Endodermal cell (in vitro differentiated cells): ENCODE measurements at regions not wholly inside any gene's neighbourhood (a gene's known extent, or its start where the extent isn't known, plus 50 kb on each side); places are given as distances from the start of the nearest gene placed in this dataset.

ENCODE experiments used
- DNase-seq: peaks from one replicate; pipeline ENCODE4 v3.0.0-alpha.2; 2017
- H3K27ac ChIP-seq: 2 replicates; pipeline ENCODE4 v1.5.1; 2013; ENCODE audit warnings: mild to moderate bottlenecking, low read depth, low read length, moderate library complexity
- H3K27me3 ChIP-seq: 2 replicates; pipeline ENCODE4 v1.6.1; 2013; ENCODE audit warnings: mild to moderate bottlenecking, low read length, moderate library complexity; ENCODE audit not compliant: insufficient read depth, control insufficient read depth, poor library complexity, severe bottlenecking
- H3K36me3 ChIP-seq: 2 replicates; pipeline ENCODE4 v1.7.0; 2013; ENCODE audit warnings: mild to moderate bottlenecking, low read length, moderate library complexity; ENCODE audit not compliant: control insufficient read depth, insufficient read depth
- H3K4me1 ChIP-seq: one replicate; pipeline ENCODE4 v1.7.0; 2013; ENCODE audit warnings: low read length; ENCODE audit not compliant: control insufficient read depth, insufficient read depth
- H3K4me3 ChIP-seq: 2 replicates; pipeline ENCODE4 v1.5.1; 2013; ENCODE audit warnings: mild to moderate bottlenecking, low read length, moderate library complexity
- H3K9ac ChIP-seq: 2 replicates; pipeline ENCODE4 v1.6.1; 2013; ENCODE audit warnings: mild to moderate bottlenecking, low read length, moderate library complexity; ENCODE audit not compliant: poor library complexity, severe bottlenecking; ENCODE audit errors: extremely low read depth
- H3K9me3 ChIP-seq: 2 replicates; pipeline ENCODE4 v1.6.1; 2013; ENCODE audit warnings: mild to moderate bottlenecking, low read length, moderate library complexity; ENCODE audit not compliant: control insufficient read depth
- H3K27ac Mint-ChIP-seq: 2 replicates; pipeline ENCODE4 v1.8.0; 2020; ENCODE audit warnings: mixed read lengths
- H3K27me3 Mint-ChIP-seq: 2 replicates; pipeline ENCODE4 v1.8.0; 2021; ENCODE audit warnings: mild to moderate bottlenecking, mixed read lengths; ENCODE audit not compliant: insufficient read depth
- H3K36me3 Mint-ChIP-seq: 2 replicates; pipeline ENCODE4 v1.8.0; 2020; ENCODE audit warnings: low read depth, mixed read lengths
- H3K4me1 Mint-ChIP-seq: 2 replicates; pipeline ENCODE4 v1.8.0; 2020; ENCODE audit warnings: mixed read lengths
- H3K4me3 Mint-ChIP-seq: 2 replicates; pipeline ENCODE4 v1.8.0; 2020; ENCODE audit warnings: mild to moderate bottlenecking, moderate library complexity, mixed read lengths
- H3K9me3 Mint-ChIP-seq: 2 replicates; pipeline ENCODE4 v1.8.0; 2020; ENCODE audit warnings: mild to moderate bottlenecking, mixed read lengths
- WGBS, 2 experiments: methylation state at CpG; one replicate each; pipeline versions ENCODE4 v1.1.5 to v1.1.7; 2013; ENCODE audit warnings: missing lambda C conversion rate in 2 of 2, mixed read lengths in 1 of 2; ENCODE audit not compliant: insufficient coverage in 1 of 2, insufficient read length in 1 of 2; 5-methylcytosine and 5-hydroxymethylcytosine counted together
- TF ChIP-seq, protein P1 (sequence below): fragments of 200-600 bp; sonication (generic); conservative IDR thresholded peaks from 2 replicates; pipeline ENCODE4 v1.5.0; 2021; ENCODE audit warnings: antibody characterized with exemption, mild to moderate bottlenecking

DNA sequence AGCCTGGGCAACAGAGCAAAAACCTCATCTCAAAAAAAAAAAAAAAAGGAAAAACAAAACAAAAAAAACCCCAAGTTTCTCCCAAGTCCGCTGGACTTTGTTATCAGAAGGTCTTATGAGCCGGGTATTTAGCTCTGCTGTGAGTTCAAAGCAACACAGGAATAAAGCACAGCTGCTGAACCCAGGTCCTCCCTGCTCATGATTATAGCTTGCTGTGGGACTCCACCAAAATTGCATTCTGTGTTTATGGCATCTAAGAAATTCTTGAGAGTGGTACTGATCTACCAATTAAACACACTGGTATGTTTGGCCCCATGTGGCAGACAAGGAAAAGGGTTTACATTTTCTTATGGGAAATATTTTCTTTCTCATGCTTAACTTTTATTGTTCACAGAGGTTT lies 93.6 kb upstream of the NEDD9 start:
- H3K4me1 ChIP-seq = no peaks in the 10 kb centered on the region
- H3K27me3 ChIP-seq = no peaks in the 10 kb centered on the region
- Mint-ChIP-seq H3K27ac (no peak overlapping the region), H3K4me1 (peaks cover 11% of the 10 kb centered on the region), H3K27me3 (no peaks in the 10 kb centered on the region), H3K9me3 (no peaks in the 10 kb centered on the region), H3K36me3 (no peaks in the 10 kb centered on the region), H3K4me3 (no peak overlapping the region)
- no peak overlapping the region for H3K27ac ChIP-seq
- WGBS, 2 experiments = 92 to 99% methylated on average over 2 of the region's 2 CpGs
- H3K9me3 ChIP-seq = no peaks in the 10 kb centered on the region
- H3K36me3 ChIP-seq = no peaks in the 10 kb centered on the region
- DNase-seq = no peak
- TF ChIP-seq, protein P1, sequence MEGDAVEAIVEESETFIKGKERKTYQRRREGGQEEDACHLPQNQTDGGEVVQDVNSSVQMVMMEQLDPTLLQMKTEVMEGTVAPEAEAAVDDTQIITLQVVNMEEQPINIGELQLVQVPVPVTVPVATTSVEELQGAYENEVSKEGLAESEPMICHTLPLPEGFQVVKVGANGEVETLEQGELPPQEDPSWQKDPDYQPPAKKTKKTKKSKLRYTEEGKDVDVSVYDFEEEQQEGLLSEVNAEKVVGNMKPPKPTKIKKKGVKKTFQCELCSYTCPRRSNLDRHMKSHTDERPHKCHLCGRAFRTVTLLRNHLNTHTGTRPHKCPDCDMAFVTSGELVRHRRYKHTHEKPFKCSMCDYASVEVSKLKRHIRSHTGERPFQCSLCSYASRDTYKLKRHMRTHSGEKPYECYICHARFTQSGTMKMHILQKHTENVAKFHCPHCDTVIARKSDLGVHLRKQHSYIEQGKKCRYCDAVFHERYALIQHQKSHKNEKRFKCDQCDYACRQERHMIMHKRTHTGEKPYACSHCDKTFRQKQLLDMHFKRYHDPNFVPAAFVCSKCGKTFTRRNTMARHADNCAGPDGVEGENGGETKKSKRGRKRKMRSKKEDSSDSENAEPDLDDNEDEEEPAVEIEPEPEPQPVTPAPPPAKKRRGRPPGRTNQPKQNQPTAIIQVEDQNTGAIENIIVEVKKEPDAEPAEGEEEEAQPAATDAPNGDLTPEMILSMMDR = no peak
- H3K4me3 ChIP-seq = no peak overlapping the region
- no peak overlapping the region for H3K9ac ChIP-seq

DNA sequence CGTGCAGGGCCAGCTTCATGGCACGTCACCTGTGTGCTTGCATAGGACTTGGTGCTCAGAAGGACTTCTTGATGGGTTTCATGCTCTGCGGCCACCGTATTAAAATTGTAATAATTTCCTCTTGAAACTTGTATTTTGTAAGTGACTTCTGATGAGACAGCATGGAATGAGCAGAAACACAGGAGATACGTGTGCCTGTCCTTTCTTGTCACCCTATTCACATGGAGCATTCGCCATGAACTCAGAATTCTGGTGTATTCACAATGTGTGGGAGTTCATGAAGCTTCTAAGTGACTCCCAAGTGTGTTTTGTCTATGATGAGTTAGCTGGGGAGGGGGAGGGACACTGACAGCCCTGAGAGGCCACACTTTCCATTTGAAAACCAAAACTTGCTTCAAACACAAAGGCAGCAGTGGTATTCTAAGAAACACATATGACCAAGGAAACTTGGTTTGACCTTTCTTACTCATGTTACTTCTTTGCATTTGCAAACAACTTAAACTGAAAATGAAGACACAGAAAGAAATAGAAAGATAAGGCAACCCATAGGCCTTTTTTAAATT lies 92.1 kb upstream of the NEDD9 start:
- Mint-ChIP-seq H3K27ac (no peak overlapping the region), H3K36me3 (no peaks in the 10 kb centered on the region), H3K27me3 (no peaks in the 10 kb centered on the region), H3K4me3 (no peak overlapping the region), H3K4me1 (peaks cover 11% of the 10 kb centered on the region), H3K9me3 (no peaks in the 10 kb centered on the region)
- WGBS, 2 experiments = 90 to 95% methylated on average over 4 to 6 of the region's 6 CpGs
- H3K27me3 ChIP-seq = no peaks in the 10 kb centered on the region
- H3K4me1 ChIP-seq = no peaks in the 10 kb centered on the region
- DNase-seq = no peak
- H3K27ac ChIP-seq = no peak overlapping the region
- no peak overlapping the region for H3K9ac ChIP-seq
- H3K4me3 ChIP-seq = no peak overlapping the region
- no peaks in the 10 kb centered on the region for H3K9me3 ChIP-seq
- TF ChIP-seq, protein P1 = no peak
- H3K36me3 ChIP-seq = no peaks in the 10 kb centered on the region

DNA sequence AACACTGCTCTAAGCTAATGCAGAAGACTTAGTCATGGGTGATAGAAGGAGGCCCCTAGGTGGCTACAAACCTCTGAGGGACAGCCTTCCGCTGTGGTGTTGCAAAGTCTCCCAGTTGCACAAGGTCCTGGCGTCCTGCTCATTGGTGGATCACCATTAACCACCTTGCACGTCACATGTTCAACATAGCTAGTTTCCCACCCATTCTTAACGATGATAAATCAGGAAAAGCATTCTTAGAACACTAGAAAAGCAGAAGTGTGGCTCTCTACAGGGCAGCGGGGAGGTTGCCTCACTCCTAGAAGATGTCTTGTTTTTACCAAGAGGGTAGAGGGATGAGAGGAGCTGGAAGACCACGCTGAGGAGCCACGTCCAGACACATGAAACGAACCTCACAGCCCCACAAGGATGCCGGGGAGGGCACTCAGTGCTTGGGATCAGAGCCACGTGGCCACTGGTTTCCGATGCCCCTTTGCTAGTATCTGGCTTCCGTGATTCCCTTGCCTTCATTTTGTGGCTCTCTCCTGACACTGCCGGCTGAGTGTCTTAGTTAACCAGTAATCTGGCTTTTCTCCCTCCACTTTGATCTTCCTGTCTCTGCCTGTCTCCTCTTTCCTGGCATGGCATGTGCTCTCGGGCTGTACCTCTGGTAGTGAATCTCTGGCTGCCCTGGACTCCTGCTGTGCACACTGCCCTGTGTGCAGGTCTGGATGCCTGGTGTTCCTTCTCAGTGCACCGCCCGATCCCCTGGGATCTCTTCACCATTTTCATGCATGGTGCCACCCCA lies 91.4 kb upstream of the NEDD9 start:
- H3K4me3 ChIP-seq = no peak overlapping the region
- no peak for DNase-seq
- H3K9me3 ChIP-seq = no peaks in the 10 kb centered on the region
- Mint-ChIP-seq H3K27me3 (no peaks in the 10 kb centered on the region), H3K36me3 (no peaks in the 10 kb centered on the region), H3K4me1 (peaks cover 11% of the 10 kb centered on the region), H3K4me3 (no peak overlapping the region), H3K27ac (no peak overlapping the region), H3K9me3 (no peaks in the 10 kb centered on the region)
- TF ChIP-seq, protein P1 = no peak
- H3K4me1 ChIP-seq = no peaks in the 10 kb centered on the region
- no peaks in the 10 kb centered on the region for H3K36me3 ChIP-seq
- no peak overlapping the region for H3K9ac ChIP-seq
- WGBS, 2 experiments = 92 to 95% methylated on average over 16 of the region's 16 CpGs
- no peak overlapping the region for H3K27ac ChIP-seq
- H3K27me3 ChIP-seq = no peaks in the 10 kb centered on the region
